ENCODE measurements at regions not wholly inside any gene's neighbourhood (a gene's known extent, or its start where the extent isn't known, plus 50 kb on each side); places are given as distances from the start of the nearest gene placed in this dataset.

GRCh38 chr2:7780321-7780720 lies 863.1 kb downstream of the RNF144A start:
- no peaks in the 10 kb centered on the region for H3K4me1 ChIP-seq (replicated peaks in 1 of 2)
- TF ChIP-seq CTCF (IDR thresholded peaks at IDR 0.05) (no peak), POLR2A (IDR thresholded peaks at IDR 0.05) (no peak)
- no peaks in the 10 kb centered on the region for H3K9me3 ChIP-seq (replicated peaks in 1 of 3)
- WGBS, 4 donors = 87 to 91% (median 91%) methylated on average over 5 of the region's 5 CpGs
- H3K36me3 ChIP-seq (replicated peaks in 1 of 2) = no peaks in the 10 kb centered on the region
- no peaks in the 10 kb centered on the region for H3K27me3 ChIP-seq
- no peak for DNase-seq
- H3K4me3 ChIP-seq = no peak overlapping the region
- no peak overlapping the region for H3K27ac ChIP-seq
- intact Hi-C loops (cut with DNase I) = no loop called here

- H3K4me1 ChIP-seq (replicated peaks in 1 of 2) = no peaks in the 10 kb centered on the region
- no peaks in the 10 kb centered on the region for H3K36me3 ChIP-seq (replicated peaks in 1 of 2)
- no peak for DNase-seq
- no peaks in the 10 kb centered on the region for H3K27me3 ChIP-seq
- no peak overlapping the region for H3K27ac ChIP-seq
- WGBS, 4 donors = 88 to 96% (median 91%) methylated on average over 4 of the region's 4 CpGs
- TF ChIP-seq CTCF (IDR thresholded peaks at IDR 0.05) (no peak), POLR2A (IDR thresholded peaks at IDR 0.05) (no peak)
- no peaks in the 10 kb centered on the region for H3K9me3 ChIP-seq (replicated peaks in 1 of 3)
- no peak overlapping the region for H3K4me3 ChIP-seq
- intact Hi-C loops (cut with DNase I) = no loop called here
Observed at GRCh38 chr2:7785700-7786099, 868.5 kb downstream of the RNF144A start.

- TF ChIP-seq CTCF (IDR thresholded peaks at IDR 0.05) (no peak), POLR2A (IDR thresholded peaks at IDR 0.05) (no peak)
- no peak for DNase-seq
- Histone ChIP-seq H3K9me3 (replicated peaks in 1 of 3) (no peaks in the 10 kb centered on the region), H3K27ac (no peak overlapping the region), H3K27me3 (no peaks in the 10 kb centered on the region), H3K4me1 (replicated peaks in 1 of 2) (peaks cover 0 to 6% of the 10 kb centered on the region in 2 donors), H3K36me3 (replicated peaks in 1 of 2) (no peaks in the 10 kb centered on the region), H3K4me3 (no peak overlapping the region)
- intact Hi-C loops (cut with DNase I) = no loop called here
- WGBS, 4 donors = 90 to 98% (median 95%) methylated on average over 8 of the region's 8 CpGs
Observed at GRCh38 chr2:7788736-7789135, 871.5 kb downstream of the RNF144A start.

- 65 to 70% (median 69%) methylated on average over 7 of the region's 7 CpGs for WGBS, 4 donors
- Histone ChIP-seq H3K27me3 (no peaks in the 10 kb centered on the region), H3K36me3 (replicated peaks in 1 of 2) (no peaks in the 10 kb centered on the region), H3K4me1 (replicated peaks in 1 of 2) (peaks cover 0 to 6% of the 10 kb centered on the region in 2 donors), H3K9me3 (replicated peaks in 1 of 3) (no peaks in the 10 kb centered on the region), H3K4me3 (no peak overlapping the region), H3K27ac (no peak overlapping the region)
- TF ChIP-seq CTCF (IDR thresholded peaks at IDR 0.05) = no peak
- no peak for TF ChIP-seq POLR2A (IDR thresholded peaks at IDR 0.05)
- DNase-seq = peak; percentile 32 to 65 (median 41)
- intact Hi-C loops (cut with DNase I) = no loop called here
Observed at GRCh38 chr2:7792031-7792651, 874.9 kb downstream of the RNF144A start.

Measured in adrenal gland (tissue), 9 donors.